Tibial nerve (tissue), 4 donors: ENCODE measurements at regions not wholly inside any gene's neighbourhood (a gene's known extent, or its start where the extent isn't known, plus 50 kb on each side); places are given as distances from the start of the nearest gene placed in this dataset.

Experiments
- DNase-seq, 2 donors: peaks; one replicate each; pipeline ENCODE4 v3.0.0-alpha.2; 2019; ENCODE audit warnings: low spot score in 2 of 2
- H3K27ac ChIP-seq, 4 donors: fragments of 200-600 bp; sonication (generic) in 3 of 4; one replicate each; pipeline ENCODE4 v1.5.1; 2017 to 2019; ENCODE audit warnings: mild to moderate bottlenecking in 1 of 4
- H3K27me3 ChIP-seq, 2 donors: fragments of 200-600 bp; sonication (generic) in 1 of 2; one replicate each; pipeline versions ENCODE4 v1.5.1 to v1.6.0; 2017 to 2019
- H3K36me3 ChIP-seq, 3 donors: fragments of 200-600 bp; sonication (generic); one replicate each; pipeline ENCODE4 v1.5.1; 2018 to 2019
- H3K4me1 ChIP-seq, 4 donors: fragments of 200-600 bp; sonication (generic) in 3 of 4; one replicate each; pipeline ENCODE4 v1.5.1; 2017 to 2019
- H3K4me3 ChIP-seq, 4 donors: fragments of 200-600 bp; sonication (generic) in 3 of 4; one replicate each; pipeline ENCODE4 v1.5.1; 2017 to 2019; ENCODE audit warnings: mild to moderate bottlenecking in 1 of 4, moderate library complexity in 1 of 4
- H3K9me3 ChIP-seq, 4 donors: fragments of 200-600 bp; sonication (generic) in 3 of 4; one replicate each; pipeline ENCODE4 v1.5.1; 2017 to 2019
- EP300 ChIP-seq, 2 donors: sonication (generic); formaldehyde crosslinking; IDR thresholded peaks; one replicate each; pipeline ENCODE4 v1.6.1; 2017; ENCODE audit warnings: antibody characterized with exemption in 2 of 2, mild to moderate bottlenecking in 1 of 2
- POLR2A ChIP-seq, 2 donors: fragments of 450-650 bp; IDR thresholded peaks; one replicate each; pipeline ENCODE4 v1.6.1; 2017; ENCODE audit warnings: antibody characterized with exemption in 2 of 2, mild to moderate bottlenecking in 2 of 2, moderate library complexity in 2 of 2
- WGBS, 2 donors: methylation state at CpG; one replicate each; pipeline ENCODE4 v1.1.5; 2018; 5-methylcytosine and 5-hydroxymethylcytosine counted together
- TF ChIP-seq, protein P1 (sequence below), 5 experiments: fragments of 200-600 bp in 3 of 5; fragments of 450-650 bp in 2 of 5; sonication (generic) in 3 of 5; IDR thresholded peaks; one replicate each; pipeline ENCODE4 v1.5.1; 2016 to 2019; ENCODE audit warnings: antibody characterized with exemption in 5 of 5, mild to moderate bottlenecking in 3 of 5, moderate library complexity in 2 of 5

- Histone ChIP-seq H3K27ac (no peak overlapping the region), H3K9me3 (no peaks in the 10 kb centered on the region), H3K27me3 (no peaks in the 10 kb centered on the region), H3K36me3 (no peaks in the 10 kb centered on the region), H3K4me1 (no peaks in the 10 kb centered on the region), H3K4me3 (no peak overlapping the region)
- TF ChIP-seq, protein P1, sequence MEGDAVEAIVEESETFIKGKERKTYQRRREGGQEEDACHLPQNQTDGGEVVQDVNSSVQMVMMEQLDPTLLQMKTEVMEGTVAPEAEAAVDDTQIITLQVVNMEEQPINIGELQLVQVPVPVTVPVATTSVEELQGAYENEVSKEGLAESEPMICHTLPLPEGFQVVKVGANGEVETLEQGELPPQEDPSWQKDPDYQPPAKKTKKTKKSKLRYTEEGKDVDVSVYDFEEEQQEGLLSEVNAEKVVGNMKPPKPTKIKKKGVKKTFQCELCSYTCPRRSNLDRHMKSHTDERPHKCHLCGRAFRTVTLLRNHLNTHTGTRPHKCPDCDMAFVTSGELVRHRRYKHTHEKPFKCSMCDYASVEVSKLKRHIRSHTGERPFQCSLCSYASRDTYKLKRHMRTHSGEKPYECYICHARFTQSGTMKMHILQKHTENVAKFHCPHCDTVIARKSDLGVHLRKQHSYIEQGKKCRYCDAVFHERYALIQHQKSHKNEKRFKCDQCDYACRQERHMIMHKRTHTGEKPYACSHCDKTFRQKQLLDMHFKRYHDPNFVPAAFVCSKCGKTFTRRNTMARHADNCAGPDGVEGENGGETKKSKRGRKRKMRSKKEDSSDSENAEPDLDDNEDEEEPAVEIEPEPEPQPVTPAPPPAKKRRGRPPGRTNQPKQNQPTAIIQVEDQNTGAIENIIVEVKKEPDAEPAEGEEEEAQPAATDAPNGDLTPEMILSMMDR (IDR thresholded peaks at IDR 0.05), result no peak
- TF ChIP-seq POLR2A (IDR thresholded peaks at IDR 0.05), result no peak
- no peak for TF ChIP-seq EP300 (IDR thresholded peaks at IDR 0.05)
- WGBS, 2 donors, result 77 to 83% methylated on average over 5 of the region's 5 CpGs
- DNase-seq, result no peak
These were observed 424.0 kb downstream of the SHISA9 start for GRCh38 chr16:13325396-13325795.

- Histone ChIP-seq H3K4me3 (no peak overlapping the region), H3K27ac (no peak overlapping the region), H3K36me3 (no peaks in the 10 kb centered on the region), H3K27me3 (no peaks in the 10 kb centered on the region), H3K4me1 (no peaks in the 10 kb centered on the region), H3K9me3 (no peaks in the 10 kb centered on the region)
- no peak for DNase-seq
- 91 to 92% methylated on average over 2 of the region's 2 CpGs for WGBS, 2 donors
- TF ChIP-seq, protein P1 (IDR thresholded peaks at IDR 0.05), result no peak
- no peak for TF ChIP-seq POLR2A (IDR thresholded peaks at IDR 0.05)
- no peak for TF ChIP-seq EP300 (IDR thresholded peaks at IDR 0.05)
These were observed 430.5 kb downstream of the SHISA9 start for GRCh38 chr16:13331918-13332317.

DNA sequence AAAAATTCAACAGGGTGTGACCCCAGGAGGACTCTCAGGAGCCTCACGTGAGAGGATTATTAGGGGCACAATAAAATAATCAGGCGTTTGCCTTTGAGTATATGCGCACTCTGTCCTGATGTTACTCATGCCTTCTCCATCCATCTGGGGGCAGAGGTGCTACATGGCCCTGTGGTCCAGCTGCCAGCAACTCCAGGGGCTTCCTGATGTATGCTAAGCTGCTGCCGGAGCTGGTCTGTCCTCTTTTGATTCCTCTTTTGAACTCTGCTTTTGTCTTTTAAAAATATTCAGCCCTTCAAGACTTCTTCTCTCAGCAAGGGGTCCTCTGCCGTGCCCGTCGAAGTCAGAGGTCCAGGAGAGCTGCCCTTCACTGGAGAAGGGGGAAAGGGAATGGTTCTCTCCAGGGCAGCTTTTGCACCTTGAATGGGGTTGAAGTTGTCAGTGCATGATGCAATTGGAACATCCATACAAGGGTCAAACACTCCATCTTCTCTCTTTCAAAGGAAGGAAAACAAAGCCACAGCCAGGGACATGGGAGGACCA lies 431.4 kb downstream of the SHISA9 start:
- WGBS, 2 donors, result 39 to 50% methylated on average over 7 of the region's 7 CpGs
- Histone ChIP-seq H3K9me3 (no peaks in the 10 kb centered on the region), H3K4me3 (no peak overlapping the region), H3K27ac (no peak overlapping the region), H3K36me3 (no peaks in the 10 kb centered on the region), H3K4me1 (no peaks in the 10 kb centered on the region), H3K27me3 (no peaks in the 10 kb centered on the region)
- TF ChIP-seq, protein P1 (IDR thresholded peaks at IDR 0.05), result no peak
- TF ChIP-seq POLR2A (IDR thresholded peaks at IDR 0.05) (no peak), EP300 (IDR thresholded peaks at IDR 0.05) (no peak)
- DNase-seq, result no peak

- WGBS, 2 donors, result 51 to 82% methylated on average over 2 of the region's 2 CpGs
- Histone ChIP-seq H3K4me3 (no peak overlapping the region), H3K27me3 (no peaks in the 10 kb centered on the region), H3K9me3 (no peaks in the 10 kb centered on the region), H3K36me3 (no peaks in the 10 kb centered on the region), H3K4me1 (no peaks in the 10 kb centered on the region), H3K27ac (no peak overlapping the region)
- DNase-seq, result no peak
- TF ChIP-seq POLR2A (IDR thresholded peaks at IDR 0.05) (no peak), EP300 (IDR thresholded peaks at IDR 0.05) (no peak)
- TF ChIP-seq, protein P1 (IDR thresholded peaks at IDR 0.05), result no peak
These were observed 431.9 kb downstream of the SHISA9 start for GRCh38 chr16:13333336-13333735.

DNA sequence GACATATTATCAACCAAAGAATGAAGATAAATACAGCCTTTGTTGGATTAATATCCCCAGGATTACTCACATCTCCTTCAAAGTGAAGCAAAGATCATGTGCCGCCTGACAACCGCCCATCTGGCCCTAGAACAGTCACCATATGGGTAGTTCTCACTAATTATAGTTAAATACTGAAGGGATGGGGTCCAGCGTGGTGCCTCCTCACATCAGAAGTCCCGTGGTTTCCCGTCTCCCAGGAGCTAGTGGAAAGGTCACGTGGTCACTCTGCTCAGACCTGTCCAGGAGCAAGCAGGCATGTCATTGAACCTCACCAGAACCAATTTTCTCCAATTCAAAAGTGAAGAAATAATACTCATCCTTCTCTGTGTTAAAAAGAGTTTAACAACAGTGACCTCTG lies 434.5 kb downstream of the SHISA9 start:
- TF ChIP-seq, protein P1 (IDR thresholded peaks at IDR 0.05), result no peak
- TF ChIP-seq EP300 (IDR thresholded peaks at IDR 0.05) (no peak), POLR2A (IDR thresholded peaks at IDR 0.05) (no peak)
- Histone ChIP-seq H3K4me1 (no peaks in the 10 kb centered on the region), H3K9me3 (no peaks in the 10 kb centered on the region), H3K4me3 (no peak overlapping the region), H3K27me3 (no peaks in the 10 kb centered on the region), H3K36me3 (no peaks in the 10 kb centered on the region), H3K27ac (no peak overlapping the region)
- no peak for DNase-seq
- WGBS, 2 donors, result 79 to 80% methylated on average over 6 of the region's 6 CpGs
